HFF-Myc (cell line): ENCODE measurements at regions not wholly inside any gene's neighbourhood (a gene's known extent, or its start where the extent isn't known, plus 50 kb on each side); places are given as distances from the start of the nearest gene placed in this dataset.

Experiments used
- DNase-seq: peaks from one replicate; pipeline ENCODE4 v3.0.0-alpha.2; 2011; ENCODE audit warnings: low read depth; ENCODE audit errors: extremely low read depth
- H3K4me3 ChIP-seq: replicated peaks from 2 replicates; pipeline ENCODE4 v1.5.1; 2011; ENCODE audit warnings: low read depth, mild to moderate bottlenecking, control low read depth, low read length
- CTCF ChIP-seq: IDR thresholded peaks from 2 replicates; pipeline ENCODE4 v1.5.1; 2012; ENCODE audit warnings: mild to moderate bottlenecking, low read depth, low read length, control low read depth; ENCODE audit errors: missing control alignments

- TF ChIP-seq CTCF: no peak
- no peak overlapping the region for H3K4me3 ChIP-seq
- DNase-seq: no peak
Observed at GRCh38 chr1:18535391-18536210, 54.9 kb downstream of the KLHDC7A start.

- H3K4me3 ChIP-seq: no peak overlapping the region
- no peak for DNase-seq
- no peak for TF ChIP-seq CTCF
Observed at GRCh38 chr1:18536356-18536755, 55.6 kb downstream of the KLHDC7A start.

- no peak for TF ChIP-seq CTCF
- H3K4me3 ChIP-seq: no peak overlapping the region
- DNase-seq: no peak
Observed at GRCh38 chr1:18536915-18537314, 56.2 kb downstream of the KLHDC7A start.

- TF ChIP-seq CTCF: no peak
- DNase-seq: no peak
- H3K4me3 ChIP-seq: no peak overlapping the region
Observed at GRCh38 chr1:18537386-18538306, 56.9 kb downstream of the KLHDC7A start.

GRCh38 chr1:18539171-18539570 lies 58.4 kb downstream of the KLHDC7A start:
- TF ChIP-seq CTCF: no peak
- H3K4me3 ChIP-seq: no peak overlapping the region
- DNase-seq: no peak

GRCh38 chr1:18540136-18540765 lies 59.5 kb downstream of the KLHDC7A start:
- DNase-seq: no peak
- no peak for TF ChIP-seq CTCF
- H3K4me3 ChIP-seq: no peak overlapping the region
